HEK293 (cell line): ENCODE measurements at regions not wholly inside any gene's neighbourhood (a gene's known extent, or its start where the extent isn't known, plus 50 kb on each side); places are given as distances from the start of the nearest gene placed in this dataset.
A peak's percentile ranks its signal among the peaks of the same experiment; 100 is the strongest.

Experiments
- CTCF ChIA-PET: fragments of 350-600 bp; formaldehyde crosslinking; extraction: SDS; loops from one replicate; lab custom pipeline; 2021; ENCODE audit warnings: antibody characterized with exemption; lab: Yijun Ruan, JAX
- POLR2A ChIA-PET: fragments of 300-600 bp; formaldehyde crosslinking; extraction: SDS; loops from one replicate; lab custom pipeline; 2020; ENCODE audit warnings: antibody characterized with exemption, inconsistent platforms; lab: Yijun Ruan, JAX
- H3K27ac ChIP-seq: fragments of 200-500 bp; sonication (Bioruptor generic); 2 replicates; pipeline ENCODE4 v1.5.1; 2014; ENCODE audit warnings: low read depth, low read length, control low read depth, inconsistent platforms; ENCODE audit errors: extremely low read depth
- H3K36me3 ChIP-seq, 2 experiments: fragments of 200-500 bp in 1 of 2; sonication (Bioruptor generic) in 1 of 2; 1 replicate in 1 of 2; 2 replicates in 1 of 2; pipeline ENCODE4 v1.5.1; 2014 to 2017; ENCODE audit warnings: inconsistent platforms in 2 of 2, low read length in 2 of 2; ENCODE audit not compliant: control insufficient read depth in 2 of 2, insufficient read depth in 1 of 2
- H3K4me1 ChIP-seq: fragments of 200-500 bp; sonication (Bioruptor generic); 2 replicates; pipeline ENCODE4 v1.5.1; 2014; ENCODE audit warnings: mild to moderate bottlenecking, low read length, inconsistent platforms; ENCODE audit not compliant: control insufficient read depth, insufficient read depth
- H3K4me3 ChIP-seq: 2 replicates; pipeline ENCODE4 v1.5.1; 2011; ENCODE audit warnings: low read depth, mild to moderate bottlenecking, control low read depth, low read length, moderate library complexity
- H3K9me3 ChIP-seq: fragments of 200-500 bp; sonication (Bioruptor generic); 2 replicates; pipeline ENCODE4 v1.5.1; 2014; ENCODE audit warnings: low read depth, low read length, inconsistent platforms; ENCODE audit not compliant: control insufficient read depth, insufficient read depth
- HOXC10 ChIP-seq: sonication (generic); formaldehyde crosslinking; IDR thresholded peaks from 2 replicates; pipeline ENCODE4 v1.8.1; 2023; ENCODE audit warnings: mild to moderate bottlenecking, missing genetic modification reagents
- PRDM1 ChIP-seq: fragments of 450-650 bp; formaldehyde crosslinking; IDR thresholded peaks from 2 replicates; pipeline ENCODE4; 2016; ENCODE audit warnings: missing biosample characterization, missing genetic modification characterization
- WT1 ChIP-seq: fragments of 450-650 bp; formaldehyde crosslinking; IDR thresholded peaks from 2 replicates; pipeline ENCODE4 v1.5.1; 2016; ENCODE audit warnings: missing biosample characterization, missing genetic modification characterization
- ZBTB20 ChIP-seq: fragments of 450-650 bp; formaldehyde crosslinking; IDR thresholded peaks from 2 replicates; pipeline ENCODE4 v1.5.1; 2016; ENCODE audit warnings: missing biosample characterization, missing genetic modification characterization
- ZEB2 ChIP-seq: fragments of 450-650 bp; formaldehyde crosslinking; IDR thresholded peaks from 2 replicates; pipeline ENCODE4 v1.5.1; 2016; ENCODE audit warnings: missing biosample characterization, missing genetic modification characterization
- ZFP3 ChIP-seq: fragments of 450-650 bp; formaldehyde crosslinking; IDR thresholded peaks from 2 replicates; pipeline ENCODE4 v1.5.1; 2016; ENCODE audit warnings: low read depth, missing biosample characterization, missing genetic modification characterization
- ZFP69B ChIP-seq: fragments of 450-650 bp; formaldehyde crosslinking; IDR thresholded peaks from 2 replicates; pipeline ENCODE4 v1.5.1; 2016; ENCODE audit warnings: missing biosample characterization, missing genetic modification characterization
- ZNF175 ChIP-seq: fragments of 450-650 bp; formaldehyde crosslinking; IDR thresholded peaks from 2 replicates; pipeline ENCODE4 v1.5.1; 2016; ENCODE audit warnings: missing biosample characterization, missing genetic modification characterization
- ZNF202 ChIP-seq: fragments of 450-650 bp; formaldehyde crosslinking; IDR thresholded peaks from 2 replicates; pipeline ENCODE4 v1.5.1; 2016; ENCODE audit warnings: missing biosample characterization, missing genetic modification characterization, borderline replicate concordance
- ZNF23 ChIP-seq: fragments of 450-650 bp; formaldehyde crosslinking; IDR thresholded peaks from 2 replicates; pipeline ENCODE4 v1.5.1; 2016; ENCODE audit warnings: missing biosample characterization, missing genetic modification characterization, borderline replicate concordance
- ZNF324 ChIP-seq: fragments of 450-650 bp; formaldehyde crosslinking; IDR thresholded peaks from 2 replicates; pipeline ENCODE4 v1.5.1; 2016; ENCODE audit warnings: missing biosample characterization, missing genetic modification characterization
- ZNF335 ChIP-seq: fragments of 450-650 bp; formaldehyde crosslinking; conservative IDR thresholded peaks from 2 replicates; pipeline ENCODE4 v1.5.1; 2016; ENCODE audit warnings: missing biosample characterization, missing genetic modification characterization
- ZNF341 ChIP-seq: fragments of 450-650 bp; formaldehyde crosslinking; IDR thresholded peaks from 2 replicates; pipeline ENCODE4; 2016; ENCODE audit warnings: low read depth, missing biosample characterization, missing genetic modification characterization
- ZNF404 ChIP-seq: fragments of 450-650 bp; formaldehyde crosslinking; IDR thresholded peaks from 2 replicates; pipeline ENCODE4 v1.5.1; 2017; ENCODE audit warnings: missing biosample characterization, missing genetic modification characterization
- ZNF530 ChIP-seq: fragments of 450-650 bp; formaldehyde crosslinking; IDR thresholded peaks from 2 replicates; pipeline ENCODE4 v1.5.1; 2016; ENCODE audit warnings: low read depth, missing biosample characterization, missing genetic modification characterization
- ZNF585B ChIP-seq: fragments of 450-650 bp; formaldehyde crosslinking; IDR thresholded peaks from 2 replicates; pipeline ENCODE4 v1.5.1; 2016; ENCODE audit warnings: missing biosample characterization, missing genetic modification characterization
- ZNF629 ChIP-seq: fragments of 450-650 bp; formaldehyde crosslinking; IDR thresholded peaks from 2 replicates; pipeline ENCODE4 v1.5.1; 2017; ENCODE audit warnings: missing biosample characterization, missing genetic modification characterization
- ZNF707 ChIP-seq: fragments of 450-650 bp; formaldehyde crosslinking; IDR thresholded peaks from 2 replicates; pipeline ENCODE4 v1.5.1; 2016; ENCODE audit warnings: missing biosample characterization, missing genetic modification characterization
- ZNF768 ChIP-seq: fragments of 450-650 bp; formaldehyde crosslinking; IDR thresholded peaks from 2 replicates; pipeline ENCODE4 v1.5.1; 2018; ENCODE audit warnings: missing biosample characterization, mild to moderate bottlenecking, missing genetic modification characterization
- ZNF777 ChIP-seq: fragments of 450-650 bp; formaldehyde crosslinking; IDR thresholded peaks from 2 replicates; pipeline ENCODE4 v1.5.1; 2017; ENCODE audit warnings: missing biosample characterization, missing genetic modification characterization, borderline replicate concordance
- ZNF785 ChIP-seq: fragments of 450-650 bp; formaldehyde crosslinking; IDR thresholded peaks from 2 replicates; pipeline ENCODE4 v1.5.1; 2016; ENCODE audit warnings: missing biosample characterization, missing genetic modification characterization
- ZNF791 ChIP-seq: fragments of 450-650 bp; formaldehyde crosslinking; IDR thresholded peaks from 2 replicates; pipeline ENCODE4 v1.5.1; 2016; ENCODE audit warnings: missing biosample characterization, missing genetic modification characterization
- ZXDB ChIP-seq: fragments of 450-650 bp; formaldehyde crosslinking; IDR thresholded peaks from 2 replicates; pipeline ENCODE4 v1.5.1; 2016; ENCODE audit warnings: missing biosample characterization, missing genetic modification characterization
- TF ChIP-seq, protein P1 (sequence below): fragments of 450-650 bp; formaldehyde crosslinking; IDR thresholded peaks from 2 replicates; pipeline ENCODE4 v1.5.1; 2016; ENCODE audit warnings: missing biosample characterization, missing genetic modification characterization, low read depth
- TF ChIP-seq, protein P2 (sequence below): fragments of 450-650 bp; formaldehyde crosslinking; IDR thresholded peaks from 2 replicates; pipeline ENCODE4 v1.5.1; 2016; ENCODE audit warnings: missing biosample characterization, missing genetic modification characterization
- TF ChIP-seq, protein P3 (sequence below): fragments of 450-650 bp; formaldehyde crosslinking; IDR thresholded peaks from 2 replicates; pipeline ENCODE4 v1.5.1; 2017; ENCODE audit warnings: missing biosample characterization, mild to moderate bottlenecking, missing genetic modification characterization, moderate library complexity
- TF ChIP-seq, protein P4 (sequence below): fragments of 450-650 bp; formaldehyde crosslinking; IDR thresholded peaks from 2 replicates; pipeline ENCODE4 v1.5.1; 2017; ENCODE audit warnings: missing biosample characterization, missing genetic modification characterization
- TF ChIP-seq, protein P5 (sequence below): fragments of 450-650 bp; formaldehyde crosslinking; IDR thresholded peaks from 2 replicates; pipeline ENCODE4 v1.5.1; 2017; ENCODE audit warnings: missing biosample characterization, missing genetic modification characterization

DNA sequence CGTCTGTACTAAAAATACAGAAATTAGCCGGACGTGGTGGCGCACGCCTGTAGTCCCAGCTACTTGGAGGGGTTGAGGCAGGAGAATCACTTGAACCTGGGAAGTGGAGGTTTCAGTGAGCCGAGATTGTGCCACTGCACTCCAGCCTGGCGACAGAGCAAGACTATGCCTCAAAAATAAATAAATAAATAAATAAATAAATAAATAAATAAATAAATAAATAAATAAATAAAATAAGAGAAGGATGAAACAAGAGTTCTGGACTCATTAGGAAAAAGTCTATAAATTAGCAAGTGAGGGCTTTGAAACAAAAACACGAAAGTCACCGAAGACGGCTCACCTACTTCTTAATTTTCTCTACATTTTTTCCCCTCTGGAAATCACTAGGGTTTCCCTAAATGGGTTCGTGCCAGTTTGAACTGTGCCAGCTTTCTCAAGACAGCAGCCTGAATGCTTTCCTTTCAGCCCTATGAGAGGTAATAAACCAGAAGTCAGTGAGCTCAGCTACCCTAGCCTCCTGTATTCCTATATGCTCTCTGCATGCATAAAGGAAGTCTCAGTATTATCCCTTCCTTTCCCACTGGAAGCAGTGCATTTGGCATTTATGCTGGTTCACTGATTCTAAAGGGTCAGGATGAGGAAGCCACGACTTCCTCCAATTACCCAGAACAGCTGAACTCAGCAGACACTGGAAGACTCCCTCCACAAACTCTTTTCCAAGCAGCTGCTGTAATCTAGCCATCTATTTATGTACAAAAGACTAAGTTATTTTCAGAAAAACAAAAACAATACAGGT lies 266.9 kb downstream of the ZBBX start (continued):
- TF ChIP-seq, protein P1, sequence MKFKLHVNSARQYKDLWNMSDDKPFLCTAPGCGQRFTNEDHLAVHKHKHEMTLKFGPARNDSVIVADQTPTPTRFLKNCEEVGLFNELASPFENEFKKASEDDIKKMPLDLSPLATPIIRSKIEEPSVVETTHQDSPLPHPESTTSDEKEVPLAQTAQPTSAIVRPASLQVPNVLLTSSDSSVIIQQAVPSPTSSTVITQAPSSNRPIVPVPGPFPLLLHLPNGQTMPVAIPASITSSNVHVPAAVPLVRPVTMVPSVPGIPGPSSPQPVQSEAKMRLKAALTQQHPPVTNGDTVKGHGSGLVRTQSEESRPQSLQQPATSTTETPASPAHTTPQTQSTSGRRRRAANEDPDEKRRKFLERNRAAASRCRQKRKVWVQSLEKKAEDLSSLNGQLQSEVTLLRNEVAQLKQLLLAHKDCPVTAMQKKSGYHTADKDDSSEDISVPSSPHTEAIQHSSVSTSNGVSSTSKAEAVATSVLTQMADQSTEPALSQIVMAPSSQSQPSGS (tag by site-specific recombination) = no peak
- TF ChIP-seq, protein P2, sequence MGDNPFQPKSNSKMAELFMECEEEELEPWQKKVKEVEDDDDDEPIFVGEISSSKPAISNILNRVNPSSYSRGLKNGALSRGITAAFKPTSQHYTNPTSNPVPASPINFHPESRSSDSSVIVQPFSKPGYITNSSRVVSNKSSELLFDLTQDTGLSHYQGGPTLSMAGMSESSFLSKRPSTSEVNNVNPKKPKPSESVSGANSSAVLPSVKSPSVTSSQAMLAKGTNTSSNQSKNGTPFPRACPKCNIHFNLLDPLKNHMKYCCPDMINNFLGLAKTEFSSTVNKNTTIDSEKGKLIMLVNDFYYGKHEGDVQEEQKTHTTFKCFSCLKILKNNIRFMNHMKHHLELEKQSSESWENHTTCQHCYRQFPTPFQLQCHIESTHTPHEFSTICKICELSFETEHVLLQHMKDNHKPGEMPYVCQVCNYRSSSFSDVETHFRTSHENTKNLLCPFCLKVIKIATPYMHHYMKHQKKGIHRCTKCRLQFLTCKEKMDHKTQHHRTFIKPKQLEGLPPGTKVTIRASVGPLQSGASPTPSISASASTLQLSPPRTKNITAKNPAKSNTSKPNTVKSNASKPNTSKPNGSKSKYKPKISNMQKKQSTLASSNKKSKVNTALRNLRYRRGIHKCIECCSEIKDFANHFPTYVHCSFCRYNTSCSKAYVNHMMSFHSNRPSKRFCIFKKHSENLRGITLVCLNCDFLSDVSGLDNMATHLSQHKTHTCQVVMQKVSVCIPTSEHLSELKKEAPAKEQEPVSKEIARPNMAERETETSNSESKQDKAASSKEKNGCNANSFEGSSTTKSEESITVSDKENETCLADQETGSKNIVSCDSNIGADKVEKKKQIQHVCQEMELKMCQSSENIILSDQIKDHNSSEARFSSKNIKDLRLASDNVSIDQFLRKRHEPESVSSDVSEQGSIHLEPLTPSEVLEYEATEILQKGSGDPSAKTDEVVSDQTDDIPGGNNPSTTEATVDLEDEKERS = no peak
- TF ChIP-seq ZNF629 (tag by site-specific recombination) (0 out of 2 replicates have a peak, but pooled peaks have one; percentile 24), ZNF335 (no peak), ZNF768 (tag by site-specific recombination) (no peak), ZNF777 (tag by site-specific recombination) (no peak), ZNF202 (tag by site-specific recombination) (0 out of 2 replicates have a peak, but pooled peaks have one; percentile 40), ZBTB20 (tag by site-specific recombination) (no peak)
- TF ChIP-seq, protein P3, sequence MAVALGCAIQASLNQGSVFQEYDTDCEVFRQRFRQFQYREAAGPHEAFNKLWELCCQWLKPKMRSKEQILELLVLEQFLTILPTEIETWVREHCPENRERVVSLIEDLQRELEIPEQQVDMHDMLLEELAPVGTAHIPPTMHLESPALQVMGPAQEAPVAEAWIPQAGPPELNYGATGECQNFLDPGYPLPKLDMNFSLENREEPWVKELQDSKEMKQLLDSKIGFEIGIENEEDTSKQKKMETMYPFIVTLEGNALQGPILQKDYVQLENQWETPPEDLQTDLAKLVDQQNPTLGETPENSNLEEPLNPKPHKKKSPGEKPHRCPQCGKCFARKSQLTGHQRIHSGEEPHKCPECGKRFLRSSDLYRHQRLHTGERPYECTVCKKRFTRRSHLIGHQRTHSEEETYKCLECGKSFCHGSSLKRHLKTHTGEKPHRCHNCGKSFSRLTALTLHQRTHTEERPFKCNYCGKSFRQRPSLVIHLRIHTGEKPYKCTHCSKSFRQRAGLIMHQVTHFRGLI (tag by site-specific recombination) = no peak
- TF ChIP-seq, protein P4, sequence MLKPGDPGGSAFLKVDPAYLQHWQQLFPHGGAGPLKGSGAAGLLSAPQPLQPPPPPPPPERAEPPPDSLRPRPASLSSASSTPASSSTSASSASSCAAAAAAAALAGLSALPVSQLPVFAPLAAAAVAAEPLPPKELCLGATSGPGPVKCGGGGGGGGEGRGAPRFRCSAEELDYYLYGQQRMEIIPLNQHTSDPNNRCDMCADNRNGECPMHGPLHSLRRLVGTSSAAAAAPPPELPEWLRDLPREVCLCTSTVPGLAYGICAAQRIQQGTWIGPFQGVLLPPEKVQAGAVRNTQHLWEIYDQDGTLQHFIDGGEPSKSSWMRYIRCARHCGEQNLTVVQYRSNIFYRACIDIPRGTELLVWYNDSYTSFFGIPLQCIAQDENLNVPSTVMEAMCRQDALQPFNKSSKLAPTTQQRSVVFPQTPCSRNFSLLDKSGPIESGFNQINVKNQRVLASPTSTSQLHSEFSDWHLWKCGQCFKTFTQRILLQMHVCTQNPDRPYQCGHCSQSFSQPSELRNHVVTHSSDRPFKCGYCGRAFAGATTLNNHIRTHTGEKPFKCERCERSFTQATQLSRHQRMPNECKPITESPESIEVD (tag by site-specific recombination) = no peak
- TF ChIP-seq, all 188 proteins: peak for 23

DNA sequence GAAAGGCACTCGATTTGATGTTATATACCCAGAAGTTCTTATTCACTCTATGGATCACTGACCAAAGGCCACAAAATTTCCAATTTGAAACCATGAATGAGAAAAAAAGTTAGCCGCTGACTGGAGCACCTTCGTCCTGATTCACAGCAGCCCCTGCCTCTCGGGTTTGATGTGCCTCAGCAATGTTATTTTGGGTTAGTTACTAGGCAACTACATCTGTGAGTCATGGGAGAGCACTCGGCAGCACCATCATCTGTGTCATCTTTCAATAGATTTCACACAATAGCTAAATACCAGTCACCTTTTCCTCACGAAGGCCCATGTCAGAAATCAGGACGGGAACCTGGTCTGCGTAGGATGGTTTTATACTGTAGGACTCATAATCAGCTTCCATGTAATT lies 269.2 kb downstream of the ZBBX start:
- CTCF ChIA-PET = interaction anchor here (0.9 kb wide), 1 partner anchor 9 kb away, joined by 3 read pairs; no protein-coding TSS in a partner anchor

DNA sequence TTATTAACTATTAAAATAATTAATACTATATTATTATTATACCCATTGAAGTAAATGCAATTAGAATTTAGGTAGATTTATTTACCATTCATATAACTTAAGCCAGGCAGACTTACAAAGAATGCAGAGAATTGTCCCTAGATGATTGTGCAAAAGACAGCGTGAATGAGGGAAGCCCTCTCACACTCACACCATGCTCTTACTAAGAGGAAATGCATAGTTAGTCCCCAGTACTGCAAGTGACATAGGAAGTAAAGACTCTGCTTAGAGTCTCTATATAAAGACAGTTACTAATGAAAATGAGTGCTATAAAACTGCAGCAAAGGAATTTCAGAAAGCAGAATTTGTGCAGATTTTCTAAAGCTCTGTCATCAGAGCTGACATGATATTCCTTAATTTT lies 270.4 kb downstream of the ZBBX start:
- Histone ChIP-seq H3K27ac (no peak overlapping the region), H3K36me3 (no peaks in the 10 kb centered on the region), H3K4me3 (no peak overlapping the region), H3K9me3 (no peaks in the 10 kb centered on the region), H3K4me1 (no peaks in the 10 kb centered on the region)
- POLR2A ChIA-PET = no interaction called here
- CTCF ChIA-PET = no interaction called here
- TF ChIP-seq ZNF175 (no peak), ZNF404 (no peak), ZNF585B (tag by site-specific recombination) (no peak), ZNF324 (no peak), ZNF23 (no peak), ZEB2 (tag by site-specific recombination) (no peak), ZFP69B (no peak), ZFP3 (tag by site-specific recombination) (no peak), ZNF341 (no peak), PRDM1 (tag by site-specific recombination) (no peak), HOXC10 (CRISPR knock-in tag) (no peak), ZNF530 (tag by site-specific recombination) (no peak)
- TF ChIP-seq, protein P5, sequence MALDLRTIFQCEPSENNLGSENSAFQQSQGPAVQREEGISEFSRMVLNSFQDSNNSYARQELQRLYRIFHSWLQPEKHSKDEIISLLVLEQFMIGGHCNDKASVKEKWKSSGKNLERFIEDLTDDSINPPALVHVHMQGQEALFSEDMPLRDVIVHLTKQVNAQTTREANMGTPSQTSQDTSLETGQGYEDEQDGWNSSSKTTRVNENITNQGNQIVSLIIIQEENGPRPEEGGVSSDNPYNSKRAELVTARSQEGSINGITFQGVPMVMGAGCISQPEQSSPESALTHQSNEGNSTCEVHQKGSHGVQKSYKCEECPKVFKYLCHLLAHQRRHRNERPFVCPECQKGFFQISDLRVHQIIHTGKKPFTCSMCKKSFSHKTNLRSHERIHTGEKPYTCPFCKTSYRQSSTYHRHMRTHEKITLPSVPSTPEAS = no peak

More for the DNA sequence above, 269.2 kb downstream of the ZBBX start:
- Histone ChIP-seq H3K4me3 (no peak overlapping the region), H3K4me1 (no peaks in the 10 kb centered on the region), H3K9me3 (no peaks in the 10 kb centered on the region), H3K36me3 (no peaks in the 10 kb centered on the region), H3K27ac (no peak overlapping the region)
- POLR2A ChIA-PET = no interaction called here
- TF ChIP-seq WT1 (tag by site-specific recombination) = no peak
- TF ChIP-seq ZXDB = no peak
- TF ChIP-seq ZNF791 (tag by site-specific recombination) = no peak
- TF ChIP-seq ZNF707 (tag by site-specific recombination) = no peak
- TF ChIP-seq ZNF341 = no peak
- TF ChIP-seq ZNF785 (tag by site-specific recombination) = no peak
